NCI-H1694 treated with DMSO at 0.1 percent for 48 hours (cell line): ENCODE measurements at regions not wholly inside any gene's neighbourhood (a gene's known extent, or its start where the extent isn't known, plus 50 kb on each side); places are given as distances from the start of the nearest gene placed in this dataset.

Source experiments
- DNase-seq: peaks from one replicate; lab custom pipeline; 2025; lab: John Stamatoyannopoulos, UW

- DNase-seq = no peak
Observed at GRCh38 chr2:18784245-18784644, 194.9 kb upstream of the NT5C1B start.

GRCh38 chr2:18781541-18782280, 192.3 kb upstream of the NT5C1B start:
- no peak for DNase-seq

DNA sequence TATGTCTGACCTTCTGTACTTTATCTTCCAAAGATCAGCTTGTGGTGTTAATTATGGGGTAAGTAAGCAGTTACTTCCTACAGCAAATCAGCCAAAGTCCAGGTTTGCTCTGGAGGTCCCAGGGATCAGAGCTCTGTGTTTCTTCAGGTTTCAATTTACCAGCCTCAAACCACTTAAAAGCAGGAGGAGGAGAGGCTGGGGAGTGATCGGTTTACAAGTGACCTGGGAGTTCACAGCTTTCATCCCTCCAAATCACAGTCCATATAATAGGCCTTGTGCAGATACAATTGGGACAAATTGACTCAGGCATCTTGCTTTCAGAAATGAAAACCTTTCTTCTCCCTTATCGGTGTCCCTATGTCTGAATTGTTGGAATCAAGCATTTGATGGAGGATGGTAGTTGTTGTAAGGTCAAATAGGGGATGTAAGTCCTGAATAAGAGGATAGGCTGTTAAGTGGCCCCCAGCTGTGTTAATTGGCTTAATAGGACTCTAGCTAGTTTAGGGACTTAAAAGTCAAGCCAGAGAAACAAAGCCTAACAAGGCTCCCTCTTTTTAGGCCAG, 188.0 kb upstream of the NT5C1B start:
- no peak for DNase-seq

DNA sequence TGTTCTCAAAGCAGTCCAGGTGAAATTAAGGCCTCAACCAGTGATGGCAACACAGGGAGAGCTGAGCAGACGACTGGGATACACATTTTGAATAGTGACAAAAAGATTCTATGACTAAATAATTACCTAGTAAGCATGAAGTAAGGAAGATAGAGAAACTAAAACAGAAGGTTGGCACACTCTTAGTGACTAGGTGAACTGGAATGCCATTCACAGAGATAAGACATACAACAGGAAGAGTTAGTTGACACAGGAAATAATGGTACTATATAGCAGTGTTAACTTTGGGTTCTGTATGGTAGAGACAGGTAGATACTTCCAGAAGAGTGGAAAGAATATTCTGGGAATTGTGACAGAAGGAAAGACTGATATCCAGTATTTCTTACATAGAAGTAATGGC, 181.8 kb upstream of the NT5C1B start:
- no peak for DNase-seq

GRCh38 chr2:18763338-18763737, 174.0 kb upstream of the NT5C1B start:
- DNase-seq = no peak

GRCh38 chr2:18762667-18763066, 173.3 kb upstream of the NT5C1B start:
- DNase-seq = no peak

- no peak for DNase-seq
Observed at GRCh38 chr2:18754286-18754685, 164.9 kb upstream of the NT5C1B start.

GRCh38 chr2:18753722-18754121, 164.4 kb upstream of the NT5C1B start:
- no peak for DNase-seq

- no peak for DNase-seq
Observed at GRCh38 chr2:18752667-18753422, 163.5 kb upstream of the NT5C1B start.

DNA sequence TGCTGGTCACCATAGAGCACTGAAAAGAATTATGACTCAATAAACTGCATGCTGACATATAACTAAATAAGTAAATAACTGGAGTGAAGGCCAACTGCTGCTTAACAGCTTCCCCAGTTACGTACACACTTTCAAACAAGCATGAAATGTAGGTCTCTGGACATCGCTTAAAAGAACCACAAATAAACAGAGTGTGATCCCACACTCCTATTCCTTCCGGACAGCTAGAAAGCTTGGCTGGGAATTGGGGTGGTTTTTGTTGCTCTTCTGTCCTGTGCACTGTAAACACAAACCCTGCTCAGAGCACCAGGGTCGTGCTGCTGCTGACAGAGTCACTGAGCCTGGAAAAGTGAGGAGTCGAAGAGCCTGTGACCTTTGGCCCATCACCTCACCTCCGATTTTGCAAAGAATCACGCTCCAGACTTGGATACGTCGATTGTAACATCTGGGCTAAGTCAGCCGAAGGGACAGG, 162.7 kb upstream of the NT5C1B start:
- no peak for DNase-seq

- DNase-seq = no peak
Observed at GRCh38 chr2:18750672-18751554, 161.5 kb upstream of the NT5C1B start.

GRCh38 chr2:18749912-18750526, 160.7 kb upstream of the NT5C1B start:
- DNase-seq = peak; percentile 72

- DNase-seq = no peak
Observed at GRCh38 chr2:18745431-18746272, 156.3 kb upstream of the NT5C1B start.

- no peak for DNase-seq
Observed at GRCh38 chr2:18741895-18742732, 152.7 kb upstream of the NT5C1B start.

- no peak for DNase-seq
Observed at GRCh38 chr2:18741191-18741590, 151.8 kb upstream of the NT5C1B start.

GRCh38 chr2:18740474-18740881, 151.1 kb upstream of the NT5C1B start:
- no peak for DNase-seq

DNA sequence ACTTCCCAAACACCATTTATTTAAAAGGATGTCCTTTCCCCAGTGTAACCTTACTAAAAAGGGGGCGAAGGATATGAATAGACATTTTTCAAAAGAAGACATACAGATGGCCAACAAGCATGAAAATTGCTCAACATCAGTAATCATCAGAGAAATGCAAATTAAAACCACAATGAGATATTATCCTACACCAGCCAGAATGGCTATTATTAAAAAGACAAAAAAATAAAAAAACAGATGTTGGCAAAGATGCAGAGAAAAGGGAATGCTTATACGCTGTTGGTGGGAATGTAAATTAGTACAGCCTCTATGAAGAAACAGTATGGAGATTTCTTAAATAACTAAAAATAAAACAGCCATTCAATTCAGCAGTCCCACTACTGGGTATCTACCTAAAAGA, 142.3 kb upstream of the NT5C1B start:
- no peak for DNase-seq

DNA sequence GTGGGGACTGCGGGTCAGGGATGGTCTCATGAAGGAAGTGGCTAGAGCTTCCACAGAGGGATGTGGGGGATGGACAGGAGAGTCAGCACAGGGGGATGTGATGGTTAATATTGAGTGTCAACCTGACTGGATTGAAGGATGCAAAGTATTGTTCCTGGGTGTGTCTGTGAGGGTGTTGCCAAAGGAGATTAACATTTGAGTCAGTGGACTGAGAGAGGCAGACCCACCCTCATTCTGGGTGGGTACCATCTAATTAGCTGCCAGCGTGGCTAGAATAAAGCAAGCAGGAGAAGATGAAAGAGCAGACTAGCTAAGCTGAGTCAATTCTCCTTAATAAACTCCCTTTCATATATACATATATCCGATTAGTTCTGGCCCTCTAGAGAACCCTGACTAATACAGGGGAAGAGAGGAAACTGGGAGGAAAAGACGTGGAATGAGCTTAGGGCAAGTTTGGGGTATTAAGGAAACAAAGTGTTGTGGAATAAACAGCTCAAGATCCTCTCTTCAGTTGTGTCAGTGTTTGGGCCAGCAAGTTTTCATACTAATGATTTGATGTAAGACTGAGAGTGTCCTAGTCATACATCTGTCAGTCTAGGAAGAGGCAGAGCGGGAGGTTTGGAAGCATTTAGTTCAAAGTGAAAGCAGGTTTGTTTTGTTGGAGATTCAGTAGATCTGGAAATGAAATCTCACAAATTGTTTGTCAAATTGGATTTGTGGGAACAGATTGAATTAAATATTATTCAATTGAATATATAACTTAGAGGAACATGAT, 135.2 kb upstream of the NT5C1B start:
- DNase-seq = no peak

DNA sequence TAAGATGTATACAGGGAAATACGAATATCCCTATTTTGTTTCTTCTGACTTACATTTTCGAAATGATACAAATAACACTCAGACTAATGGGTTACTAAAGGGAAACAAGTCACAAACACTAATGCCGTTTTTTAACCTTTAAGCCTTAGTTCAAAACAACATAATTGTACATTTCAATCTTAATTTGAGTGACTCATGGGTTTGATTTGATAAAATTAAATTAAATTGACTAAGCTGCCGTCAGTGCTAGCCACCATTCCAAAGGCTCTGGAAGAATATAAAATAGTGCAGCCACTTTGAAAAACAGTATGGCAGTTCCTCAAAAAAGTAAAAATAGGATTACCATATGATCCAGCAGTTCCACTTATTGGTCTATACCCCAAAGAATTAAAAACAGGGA, 133.8 kb upstream of the NT5C1B start:
- no peak for DNase-seq
